Liver (tissue), 7 donors: ENCODE measurements at regions not wholly inside any gene's neighbourhood (a gene's known extent, or its start where the extent isn't known, plus 50 kb on each side); places are given as distances from the start of the nearest gene placed in this dataset.

Source experiments
- DNase-seq: peaks from one replicate; pipeline ENCODE4 v3.0.0-alpha.2; 2017; ENCODE audit warnings: low spot score
- H3K27ac ChIP-seq, 2 donors: one replicate each; pipeline ENCODE4 v1.7.0; 2013; ENCODE audit warnings: inconsistent platforms in 2 of 2, low read length in 2 of 2, control low read depth in 1 of 2, low read depth in 1 of 2, mild to moderate bottlenecking in 1 of 2
- H3K27me3 ChIP-seq, 4 donors: one replicate each; pipeline versions ENCODE4 v1.6.1 to v1.7.0; 2013; ENCODE audit warnings: low read length in 3 of 4, inconsistent platforms in 1 of 4, mild to moderate bottlenecking in 1 of 4, moderate library complexity in 1 of 4; ENCODE audit not compliant: control insufficient read depth in 4 of 4, insufficient read depth in 4 of 4
- H3K36me3 ChIP-seq, 4 donors: one replicate each; pipeline versions ENCODE4 v1.6.1 to v1.7.0; 2013; ENCODE audit warnings: low read length in 3 of 4, mild to moderate bottlenecking in 3 of 4, low read depth in 1 of 4, moderate library complexity in 1 of 4; ENCODE audit not compliant: control insufficient read depth in 4 of 4, insufficient read depth in 3 of 4
- H3K4me1 ChIP-seq, 4 donors: one replicate each; pipeline versions ENCODE4 v1.6.1 to v1.7.0; 2013; ENCODE audit warnings: low read length in 3 of 4, mild to moderate bottlenecking in 3 of 4, moderate library complexity in 1 of 4; ENCODE audit not compliant: control insufficient read depth in 4 of 4, insufficient read depth in 4 of 4
- H3K4me3 ChIP-seq, 3 donors: one replicate each; pipeline versions ENCODE4 v1.6.1 to v1.7.0; 2013; ENCODE audit warnings: low read length in 3 of 3, control low read depth in 1 of 3, low read depth in 1 of 3, mild to moderate bottlenecking in 1 of 3
- H3K9ac ChIP-seq, 2 donors: one replicate each; pipeline ENCODE4 v1.7.0; 2013; ENCODE audit warnings: low read length in 2 of 2, mild to moderate bottlenecking in 2 of 2, moderate library complexity in 2 of 2, control low read depth in 1 of 2, low read depth in 1 of 2
- H3K9me3 ChIP-seq, 4 donors: one replicate each; pipeline versions ENCODE4 v1.6.1 to v1.7.0; 2013; ENCODE audit warnings: low read length in 3 of 4; ENCODE audit not compliant: control insufficient read depth in 4 of 4
- ATF3 ChIP-seq: IDR thresholded peaks from 2 replicates; pipeline ENCODE4 v1.6.1; 2016; ENCODE audit warnings: antibody characterized with exemption
- EGR1 ChIP-seq, 2 donors: IDR thresholded peaks; 2 replicates each; pipeline ENCODE4 v1.6.1; 2016 to 2018; ENCODE audit warnings: antibody characterized with exemption in 2 of 2, low read depth in 2 of 2
- FOXA2 ChIP-seq: IDR thresholded peaks from 2 replicates; pipeline ENCODE4 v1.6.1; 2016; ENCODE audit warnings: antibody characterized with exemption
- HNF4A ChIP-seq, 2 donors: conservative IDR thresholded peaks; 2 replicates each; pipeline ENCODE4 v1.6.1; 2016; ENCODE audit warnings: antibody characterized with exemption in 2 of 2, mild to moderate bottlenecking in 2 of 2
- HNF4G ChIP-seq: IDR thresholded peaks from 2 replicates; pipeline ENCODE4 v1.6.1; 2016; ENCODE audit warnings: antibody characterized with exemption
- JUND ChIP-seq, 2 donors: IDR thresholded peaks; 2 replicates each; pipeline ENCODE4 v1.6.1; 2016; ENCODE audit warnings: antibody characterized with exemption in 2 of 2
- MAX ChIP-seq: IDR thresholded peaks from 2 replicates; pipeline ENCODE4 v1.6.1; 2016; ENCODE audit warnings: antibody characterized with exemption
- TAF1 ChIP-seq: conservative IDR thresholded peaks from 2 replicates; pipeline ENCODE4 v1.6.1; 2016; ENCODE audit warnings: antibody characterized with exemption, mild to moderate bottlenecking
- YY1 ChIP-seq: IDR thresholded peaks from 2 replicates; pipeline ENCODE4 v1.6.1; 2016; ENCODE audit warnings: antibody characterized with exemption, mild to moderate bottlenecking
- WGBS: extraction: QIAGEN DNeasy Blood & Tissue Kit; methylation state at CpG from one replicate; pipeline ENCODE4 v1.1.7; 2013; 5-methylcytosine and 5-hydroxymethylcytosine counted together
- donor health status: healthy.
- donor health status: healthy.
- donor health status: healthy.
- donor health status: healthy.

- no peaks in the 10 kb centered on the region for H3K9me3 ChIP-seq
- H3K4me1 ChIP-seq, result no peaks in the 10 kb centered on the region
- H3K27me3 ChIP-seq, result no peaks in the 10 kb centered on the region
- no peak overlapping the region for H3K4me3 ChIP-seq
- DNase-seq, result no peak
- H3K36me3 ChIP-seq, result no peaks in the 10 kb centered on the region
- TF ChIP-seq YY1, result no peak
- no peak overlapping the region for H3K9ac ChIP-seq
- no peak overlapping the region for H3K27ac ChIP-seq
- 60% methylated on average over 2 of the region's 2 CpGs for WGBS
These were observed 570.5 kb upstream of the TENM3 start for GRCh38 chr4:181672751-181673150.

GRCh38 chr4:181674315-181674875, 568.8 kb upstream of the TENM3 start:
- no peak overlapping the region for H3K9ac ChIP-seq
- no peaks in the 10 kb centered on the region for H3K36me3 ChIP-seq
- TF ChIP-seq ATF3 (no peak), YY1 (no peak), FOXA2 (no peak), HNF4G (no peak), JUND (IDR thresholded peaks at IDR 0.05) (no peak), EGR1 (IDR thresholded peaks at IDR 0.05; ENCODE audit: low read depth in 2 of 2) (no peak)
- 41% methylated on average over 1 of the region's 1 CpG for WGBS
- no peak overlapping the region for H3K27ac ChIP-seq
- H3K4me1 ChIP-seq, result no peaks in the 10 kb centered on the region
- no peak for DNase-seq
- H3K27me3 ChIP-seq, result no peaks in the 10 kb centered on the region
- no peaks in the 10 kb centered on the region for H3K9me3 ChIP-seq
- H3K4me3 ChIP-seq, result no peak overlapping the region

GRCh38 chr4:181676546-181676945, 566.7 kb upstream of the TENM3 start:
- TF ChIP-seq JUND (IDR thresholded peaks at IDR 0.05) (no peak), TAF1 (no peak), ATF3 (no peak), HNF4A (conservative IDR thresholded peaks at IDR 0.05) (no peak), MAX (no peak)

GRCh38 chr4:181677201-181677600, 566.0 kb upstream of the TENM3 start:
- Histone ChIP-seq H3K9ac (no peak overlapping the region), H3K27ac (no peak overlapping the region), H3K27me3 (no peaks in the 10 kb centered on the region), H3K36me3 (no peaks in the 10 kb centered on the region), H3K4me3 (no peak overlapping the region), H3K9me3 (no peaks in the 10 kb centered on the region), H3K4me1 (no peaks in the 10 kb centered on the region)
- DNase-seq, result no peak
- WGBS, result 78% methylated on average over 3 of the region's 3 CpGs
- no peak for TF ChIP-seq YY1

More at GRCh38 chr4:181676546-181676945, 566.7 kb upstream of the TENM3 start:
- Histone ChIP-seq H3K27ac (no peak overlapping the region), H3K27me3 (no peaks in the 10 kb centered on the region), H3K9me3 (no peaks in the 10 kb centered on the region), H3K4me1 (no peaks in the 10 kb centered on the region), H3K4me3 (no peak overlapping the region), H3K9ac (no peak overlapping the region), H3K36me3 (no peaks in the 10 kb centered on the region)
- WGBS, result 47% methylated on average over 2 of the region's 2 CpGs
- DNase-seq, result no peak
